ENCODE measurements at regions not wholly inside any gene's neighbourhood (a gene's known extent, or its start where the extent isn't known, plus 50 kb on each side); places are given as distances from the start of the nearest gene placed in this dataset.
"Not testable (repeated sequence)": the region's sequence is repeated elsewhere in the genome, so short reads cannot be mapped to it uniquely, and the experiment has no call there.

- Histone ChIP-seq H3K36me3 (no peaks in the 10 kb centered on the region), H3K27ac (no peak overlapping the region), H3K4me1 (no peaks in the 10 kb centered on the region), H3K4me3 (no peak overlapping the region), H3K9me3 (no peaks in the 10 kb centered on the region), H3K27me3 (no peaks in the 10 kb centered on the region)
- intact Hi-C loops (cut with DNase I; ENCODE audit: low total_unique reads), result no loop called here
- no peak for TF ChIP-seq CTCF (IDR thresholded peaks at IDR 0.05)
- TF ChIP-seq POLR2A (IDR thresholded peaks at IDR 0.05), result no peak
- no peak for DNase-seq
Observed at GRCh38 chr5:169519358-169519757, 64.2 kb upstream of the SPDL1 start.

GRCh38 chr5:169518779-169519178 lies 64.8 kb upstream of the SPDL1 start:
- H3K4me1 ChIP-seq; H3K27me3 ChIP-seq; H3K4me3 ChIP-seq; H3K36me3 ChIP-seq; intact Hi-C loops (cut with DNase I; ENCODE audit: low total_unique reads); H3K27ac ChIP-seq; H3K9me3 ChIP-seq; DNase-seq: not testable (repeated sequence)

- Histone ChIP-seq H3K27me3 (no peaks in the 10 kb centered on the region), H3K4me3 (no peak overlapping the region), H3K36me3 (no peaks in the 10 kb centered on the region), H3K27ac (no peak overlapping the region), H3K9me3 (no peaks in the 10 kb centered on the region), H3K4me1 (no peaks in the 10 kb centered on the region)
- intact Hi-C loops (cut with DNase I; ENCODE audit: low total_unique reads), result no loop called here
- no peak for TF ChIP-seq CTCF (IDR thresholded peaks at IDR 0.05)
- TF ChIP-seq POLR2A (IDR thresholded peaks at IDR 0.05), result no peak
- no peak for DNase-seq
Observed at GRCh38 chr5:169512385-169512784, 71.2 kb upstream of the SPDL1 start.

GRCh38 chr5:169511708-169512107 lies 71.9 kb upstream of the SPDL1 start:
- intact Hi-C loops (cut with DNase I; ENCODE audit: low total_unique reads), result no loop called here

GRCh38 chr5:169507051-169507450 lies 76.5 kb upstream of the SPDL1 start:
- H3K27ac ChIP-seq, result no peak overlapping the region
- no peaks in the 10 kb centered on the region for H3K4me1 ChIP-seq
- H3K36me3 ChIP-seq, result no peaks in the 10 kb centered on the region
- no peak overlapping the region for H3K4me3 ChIP-seq
- intact Hi-C loops (cut with DNase I; ENCODE audit: low total_unique reads), result no loop called here
- H3K27me3 ChIP-seq, result no peaks in the 10 kb centered on the region
- no peak for DNase-seq
- TF ChIP-seq CTCF (IDR thresholded peaks at IDR 0.05) (no peak), POLR2A (IDR thresholded peaks at IDR 0.05) (no peak)
- no peaks in the 10 kb centered on the region for H3K9me3 ChIP-seq

More at GRCh38 chr5:169511708-169512107, 71.9 kb upstream of the SPDL1 start:
- Histone ChIP-seq H3K4me1 (no peaks in the 10 kb centered on the region), H3K27me3 (no peaks in the 10 kb centered on the region), H3K4me3 (no peak overlapping the region), H3K27ac (no peak overlapping the region), H3K36me3 (no peaks in the 10 kb centered on the region), H3K9me3 (no peaks in the 10 kb centered on the region)
- no peak for DNase-seq
- no peak for TF ChIP-seq CTCF (IDR thresholded peaks at IDR 0.05)
- no peak for TF ChIP-seq POLR2A (IDR thresholded peaks at IDR 0.05)

GRCh38 chr5:169503886-169504285 lies 79.7 kb upstream of the SPDL1 start:
- Histone ChIP-seq H3K27ac (no peak overlapping the region), H3K4me1 (no peaks in the 10 kb centered on the region), H3K27me3 (no peaks in the 10 kb centered on the region), H3K36me3 (no peaks in the 10 kb centered on the region), H3K4me3 (no peak overlapping the region), H3K9me3 (no peaks in the 10 kb centered on the region)
- TF ChIP-seq POLR2A (IDR thresholded peaks at IDR 0.05), result no peak
- TF ChIP-seq CTCF (IDR thresholded peaks at IDR 0.05), result no peak
- intact Hi-C loops (cut with DNase I; ENCODE audit: low total_unique reads), result no loop called here
- DNase-seq, result no peak

Measured in uterus (tissue), 3 donors.